ENCODE measurements at regions not wholly inside any gene's neighbourhood (a gene's known extent, or its start where the extent isn't known, plus 50 kb on each side); places are given as distances from the start of the nearest gene placed in this dataset.

GRCh38 chr6:158905277-158905676 is 86.1 kb upstream of the EZR start:
- intact Hi-C loops (cut with micrococcal nuclease; ENCODE audit: unreplicated experiment): no loop called here
- peak overlapping the region; percentile 71 for H3K27ac Mint-ChIP-seq (ENCODE audit: unreplicated experiment)
- no peaks in the 10 kb centered on the region for H3K27me3 Mint-ChIP-seq (ENCODE audit: unreplicated experiment)
- no peak overlapping the region for H3K4me3 Mint-ChIP-seq (ENCODE audit: low read depth, unreplicated experiment)
- peaks cover 36% of the 10 kb centered on the region for H3K4me1 Mint-ChIP-seq (ENCODE audit: low read depth, unreplicated experiment)
- CTCF ChIA-PET: no interaction called here
- peaks cover 10% of the 10 kb centered on the region for H3K9me3 Mint-ChIP-seq (ENCODE audit: low read depth, unreplicated experiment)
- no TSS peak for BruUV-seq (replicated peaks)
- H3K36me3 Mint-ChIP-seq (ENCODE audit: insufficient read depth, unreplicated experiment): peaks cover 21% of the 10 kb centered on the region
- no peak for DNase-seq
- no peak for TF ChIP-seq CTCF (IDR thresholded peaks at IDR 0.05; ENCODE audit: unreplicated experiment)

GRCh38 chr6:158903801-158904200 is 84.6 kb upstream of the EZR start:
- Mint-ChIP-seq H3K36me3 (ENCODE audit: insufficient read depth, unreplicated experiment) (peaks cover 16% of the 10 kb centered on the region), H3K9me3 (ENCODE audit: low read depth, unreplicated experiment) (peaks cover 10% of the 10 kb centered on the region), H3K27me3 (ENCODE audit: unreplicated experiment) (no peaks in the 10 kb centered on the region), H3K4me3 (ENCODE audit: low read depth, unreplicated experiment) (no peak overlapping the region), H3K27ac (ENCODE audit: unreplicated experiment) (no peak overlapping the region), H3K4me1 (ENCODE audit: low read depth, unreplicated experiment) (peaks cover 44% of the 10 kb centered on the region)
- intact Hi-C loops (cut with micrococcal nuclease; ENCODE audit: unreplicated experiment): no loop called here
- CTCF ChIA-PET: interaction anchor here (0.6 kb wide), 1 partner anchor 99 kb away, joined by 4 read pairs; no protein-coding TSS in a partner anchor
- no TSS peak for BruUV-seq (replicated peaks)
- DNase-seq: no peak
- no peak for TF ChIP-seq CTCF (IDR thresholded peaks at IDR 0.05; ENCODE audit: unreplicated experiment)

GRCh38 chr6:158900663-158901312 is 81.6 kb upstream of the EZR start:
- no peak for DNase-seq
- H3K9me3 Mint-ChIP-seq (ENCODE audit: low read depth, unreplicated experiment): peaks cover 8% of the 10 kb centered on the region
- CTCF ChIA-PET: no interaction called here
- H3K27me3 Mint-ChIP-seq (ENCODE audit: unreplicated experiment): no peaks in the 10 kb centered on the region
- no peak overlapping the region for H3K27ac Mint-ChIP-seq (ENCODE audit: unreplicated experiment)
- H3K4me3 Mint-ChIP-seq (ENCODE audit: low read depth, unreplicated experiment): no peak overlapping the region
- no peak for TF ChIP-seq CTCF (IDR thresholded peaks at IDR 0.05; ENCODE audit: unreplicated experiment)
- no TSS peak for BruUV-seq (replicated peaks)
- peaks cover 11% of the 10 kb centered on the region for H3K36me3 Mint-ChIP-seq (ENCODE audit: insufficient read depth, unreplicated experiment)
- peaks cover 16% of the 10 kb centered on the region for H3K4me1 Mint-ChIP-seq (ENCODE audit: low read depth, unreplicated experiment)
- intact Hi-C loops (cut with micrococcal nuclease; ENCODE audit: unreplicated experiment): no loop called here

- no TSS peak for BruUV-seq (replicated peaks)
- intact Hi-C loops (cut with micrococcal nuclease; ENCODE audit: unreplicated experiment): no loop called here
- H3K36me3 Mint-ChIP-seq (ENCODE audit: insufficient read depth, unreplicated experiment): no peaks in the 10 kb centered on the region
- H3K9me3 Mint-ChIP-seq (ENCODE audit: low read depth, unreplicated experiment): no peaks in the 10 kb centered on the region
- peaks cover 13% of the 10 kb centered on the region for H3K4me1 Mint-ChIP-seq (ENCODE audit: low read depth, unreplicated experiment)
- H3K27me3 Mint-ChIP-seq (ENCODE audit: unreplicated experiment): no peaks in the 10 kb centered on the region
- DNase-seq: no peak
- H3K4me3 Mint-ChIP-seq (ENCODE audit: low read depth, unreplicated experiment): no peak overlapping the region
- TF ChIP-seq CTCF (IDR thresholded peaks at IDR 0.05; ENCODE audit: unreplicated experiment): no peak
- no peak overlapping the region for H3K27ac Mint-ChIP-seq (ENCODE audit: unreplicated experiment)
- CTCF ChIA-PET: no interaction called here
These were observed 78.1 kb upstream of the EZR start for GRCh38 chr6:158897236-158897635.
